WERI-Rb-1 (cell line): ENCODE measurements at regions not wholly inside any gene's neighbourhood (a gene's known extent, or its start where the extent isn't known, plus 50 kb on each side); places are given as distances from the start of the nearest gene placed in this dataset.

Source experiments
- DNase-seq: peaks from one replicate; pipeline ENCODE4 v3.0.0-alpha.2; 2020
- H3K27ac ChIP-seq: fragments of 250-450 bp; sonication (Bioruptor Pico); 2 replicates; pipeline ENCODE4 v1.5.1; 2020; ENCODE audit warnings: mild to moderate bottlenecking, moderate library complexity
- H3K27me3 ChIP-seq: fragments of 250-450 bp; sonication (Bioruptor Pico); 2 replicates; pipeline ENCODE4 v1.5.1; 2021; ENCODE audit warnings: mild to moderate bottlenecking, low read depth, moderate library complexity; ENCODE audit not compliant: insufficient read depth, severe bottlenecking
- H3K36me3 ChIP-seq: fragments of 250-450 bp; sonication (Bioruptor Pico); 2 replicates; pipeline ENCODE4 v1.5.1; 2020; ENCODE audit warnings: mild to moderate bottlenecking, moderate library complexity
- H3K4me3 ChIP-seq: 2 replicates; pipeline ENCODE4 v1.5.1; 2011; ENCODE audit warnings: low read depth, mild to moderate bottlenecking, control low read depth, low read length
- H3K9me3 ChIP-seq: fragments of 250-450 bp; sonication (Bioruptor Pico); 2 replicates; pipeline ENCODE4 v1.5.1; 2021; ENCODE audit warnings: mild to moderate bottlenecking, moderate library complexity; ENCODE audit not compliant: severe bottlenecking
- TF ChIP-seq, protein P1 (sequence below): IDR thresholded peaks from 2 replicates; pipeline ENCODE4 v1.5.1; 2011; ENCODE audit warnings: low read depth, mild to moderate bottlenecking, control low read depth, inconsistent platforms, low read length

DNA sequence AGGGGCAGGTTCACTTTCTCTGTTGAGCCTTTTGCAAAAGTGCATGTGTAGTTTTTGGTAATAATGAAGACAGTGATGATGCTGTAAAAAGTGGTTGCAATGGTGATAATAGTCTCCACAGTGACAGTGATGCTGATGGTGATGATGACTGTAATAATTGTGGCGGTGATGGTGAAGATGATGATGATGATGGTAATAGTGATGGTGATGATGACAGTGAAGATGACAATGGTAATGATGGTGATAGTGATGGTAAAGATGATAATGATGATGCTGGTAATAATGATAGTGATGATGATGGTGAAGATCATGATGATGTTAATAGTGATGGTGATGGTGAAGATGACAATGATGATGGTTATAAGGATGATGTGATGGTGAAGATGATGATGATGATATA is 67.7 kb upstream of the LRFN2 start:
- DNase-seq: no peak
- Histone ChIP-seq H3K4me3 (no peak overlapping the region), H3K27me3 (no peaks in the 10 kb centered on the region), H3K36me3 (no peaks in the 10 kb centered on the region), H3K9me3 (no peaks in the 10 kb centered on the region), H3K27ac (no peak overlapping the region)
- TF ChIP-seq, protein P1, sequence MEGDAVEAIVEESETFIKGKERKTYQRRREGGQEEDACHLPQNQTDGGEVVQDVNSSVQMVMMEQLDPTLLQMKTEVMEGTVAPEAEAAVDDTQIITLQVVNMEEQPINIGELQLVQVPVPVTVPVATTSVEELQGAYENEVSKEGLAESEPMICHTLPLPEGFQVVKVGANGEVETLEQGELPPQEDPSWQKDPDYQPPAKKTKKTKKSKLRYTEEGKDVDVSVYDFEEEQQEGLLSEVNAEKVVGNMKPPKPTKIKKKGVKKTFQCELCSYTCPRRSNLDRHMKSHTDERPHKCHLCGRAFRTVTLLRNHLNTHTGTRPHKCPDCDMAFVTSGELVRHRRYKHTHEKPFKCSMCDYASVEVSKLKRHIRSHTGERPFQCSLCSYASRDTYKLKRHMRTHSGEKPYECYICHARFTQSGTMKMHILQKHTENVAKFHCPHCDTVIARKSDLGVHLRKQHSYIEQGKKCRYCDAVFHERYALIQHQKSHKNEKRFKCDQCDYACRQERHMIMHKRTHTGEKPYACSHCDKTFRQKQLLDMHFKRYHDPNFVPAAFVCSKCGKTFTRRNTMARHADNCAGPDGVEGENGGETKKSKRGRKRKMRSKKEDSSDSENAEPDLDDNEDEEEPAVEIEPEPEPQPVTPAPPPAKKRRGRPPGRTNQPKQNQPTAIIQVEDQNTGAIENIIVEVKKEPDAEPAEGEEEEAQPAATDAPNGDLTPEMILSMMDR: no peak

GRCh38 chr6:40645043-40645442 is 57.9 kb upstream of the LRFN2 start:
- Histone ChIP-seq H3K36me3 (no peaks in the 10 kb centered on the region), H3K27me3 (no peaks in the 10 kb centered on the region), H3K4me3 (no peak overlapping the region), H3K9me3 (peaks cover 5% of the 10 kb centered on the region), H3K27ac (no peak overlapping the region)
- no peak for DNase-seq
- TF ChIP-seq, protein P1: no peak

DNA sequence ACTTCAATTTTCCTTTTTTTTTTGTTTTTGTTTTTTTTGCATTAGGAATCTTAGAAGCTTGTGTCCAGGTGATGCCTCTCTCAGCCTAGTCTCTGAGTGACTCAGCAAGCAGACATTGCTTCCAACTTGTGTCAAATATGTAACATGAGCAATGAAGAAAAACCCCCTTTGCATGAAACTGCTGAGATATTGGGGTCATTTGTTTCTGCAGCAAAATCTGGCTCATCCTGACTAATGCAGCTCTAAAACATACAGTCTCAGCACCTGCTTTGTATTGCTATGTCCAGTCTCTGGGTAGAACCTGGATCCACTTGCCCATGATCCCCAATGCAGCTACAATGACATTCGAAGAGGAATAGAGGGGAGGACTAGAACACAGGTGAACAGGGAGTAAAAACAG is 55.7 kb upstream of the LRFN2 start:
- Histone ChIP-seq H3K36me3 (no peaks in the 10 kb centered on the region), H3K27ac (no peak overlapping the region), H3K9me3 (peaks cover 5% of the 10 kb centered on the region), H3K27me3 (no peaks in the 10 kb centered on the region), H3K4me3 (no peak overlapping the region)
- DNase-seq: no peak
- TF ChIP-seq, protein P1: no peak

DNA sequence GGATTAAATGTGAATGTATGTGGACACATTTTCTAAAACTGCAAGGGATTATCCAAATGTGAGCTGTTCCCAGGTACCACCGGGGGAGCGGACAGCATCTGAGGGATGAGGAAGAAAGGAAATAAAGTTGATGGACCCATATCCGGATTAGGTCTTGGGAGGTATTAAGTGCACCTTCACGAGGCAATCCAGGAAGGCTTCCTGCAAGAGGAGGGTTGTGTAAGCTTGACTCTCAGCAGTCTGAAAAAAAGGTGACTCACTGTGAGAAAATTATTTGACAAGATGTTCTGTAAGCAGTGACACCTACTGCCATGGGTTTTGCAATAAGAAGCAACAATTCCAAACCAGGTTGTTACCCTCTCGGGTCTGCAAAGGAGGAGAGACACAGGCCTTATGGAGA is 55.0 kb upstream of the LRFN2 start:
- peaks cover 5% of the 10 kb centered on the region for H3K9me3 ChIP-seq
- no peak for DNase-seq
- no peak overlapping the region for H3K4me3 ChIP-seq
- H3K27ac ChIP-seq: no peak overlapping the region
- TF ChIP-seq, protein P1: no peak
- no peaks in the 10 kb centered on the region for H3K27me3 ChIP-seq
- no peaks in the 10 kb centered on the region for H3K36me3 ChIP-seq

DNA sequence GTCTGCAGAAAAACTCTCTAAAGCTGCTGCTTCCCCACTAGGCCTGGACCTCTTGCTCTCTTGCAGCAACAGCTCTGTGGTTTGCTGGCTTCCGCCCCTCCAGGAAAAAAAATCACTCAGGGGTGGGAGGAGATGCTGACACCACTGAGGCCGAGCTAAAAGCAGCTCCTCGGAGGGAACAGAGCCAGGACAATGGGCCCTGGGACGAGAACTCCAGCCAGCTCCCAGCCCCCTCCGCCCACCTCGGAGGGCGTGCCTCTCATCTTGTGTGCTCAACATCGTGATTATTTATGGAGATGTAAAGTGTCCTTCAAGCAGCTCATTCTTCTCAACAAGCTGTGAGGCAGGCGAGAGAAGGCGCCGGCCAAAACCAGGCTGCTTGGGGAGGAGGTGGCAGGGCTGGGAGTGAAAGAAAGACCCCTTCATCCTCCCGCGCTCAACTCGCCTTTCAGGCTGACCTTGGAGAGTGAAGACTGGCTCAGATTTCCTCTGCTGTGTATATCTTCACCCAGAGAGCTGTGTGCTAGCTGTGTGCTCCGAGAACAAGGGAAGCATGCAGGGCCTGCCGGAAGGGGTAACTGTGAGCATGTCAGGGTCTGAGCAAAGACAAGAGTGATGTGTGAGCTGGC is 53.5 kb upstream of the LRFN2 start:
- Histone ChIP-seq H3K27me3 (no peaks in the 10 kb centered on the region), H3K36me3 (no peaks in the 10 kb centered on the region), H3K9me3 (peaks cover 5% of the 10 kb centered on the region), H3K4me3 (no peak overlapping the region), H3K27ac (no peak overlapping the region)
- TF ChIP-seq, protein P1: no peak
- no peak for DNase-seq
